ENCODE measurements at regions not wholly inside any gene's neighbourhood (a gene's known extent, or its start where the extent isn't known, plus 50 kb on each side); places are given as distances from the start of the nearest gene placed in this dataset.

DNA sequence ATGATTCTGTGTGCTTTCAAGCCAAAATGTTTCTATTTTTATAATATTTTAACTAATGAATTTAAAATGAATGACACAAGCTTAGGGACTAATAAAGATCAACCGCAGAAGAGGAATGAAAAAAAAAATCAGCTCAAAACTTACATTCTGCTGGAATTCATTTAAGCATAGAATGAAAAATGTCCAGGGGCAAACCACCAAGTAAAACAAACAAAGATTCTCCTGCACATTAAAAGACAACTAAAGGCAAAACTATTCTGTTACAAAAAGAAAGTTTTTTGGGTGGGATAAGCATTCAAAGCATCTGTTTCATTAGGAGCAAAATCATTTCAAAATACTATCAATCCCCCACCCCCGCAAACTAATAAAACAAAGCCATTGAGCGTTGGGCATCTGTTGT lies 99.3 kb upstream of the SOX11 start:
- H3K36me3 Mint-ChIP-seq (ENCODE audit: insufficient read depth, unreplicated experiment) = no peaks in the 10 kb centered on the region
- intact Hi-C loops (cut with micrococcal nuclease; ENCODE audit: unreplicated experiment) = no loop called here
- H3K27ac Mint-ChIP-seq (ENCODE audit: unreplicated experiment) = no peak overlapping the region
- TF ChIP-seq CTCF (IDR thresholded peaks at IDR 0.05; ENCODE audit: insufficient read depth in 1 of 2, low read depth in 1 of 2, low read length in 1 of 2, severe bottlenecking in 1 of 2, unreplicated experiment in 1 of 2) = no peak
- no peak overlapping the region for H3K4me3 ChIP-seq (ENCODE audit: low read depth, low read length)
- POLR2A ChIA-PET = no interaction called here
- H3K4me3 Mint-ChIP-seq (ENCODE audit: unreplicated experiment) = no peak overlapping the region
- no TSS peak for BruUV-seq (replicated peaks)
- CTCF ChIA-PET = no interaction called here
- H3K9me3 Mint-ChIP-seq (ENCODE audit: unreplicated experiment) = peaks cover under 1% of the 10 kb centered on the region
- no peaks in the 10 kb centered on the region for H3K27me3 ChIP-seq (replicated peaks; ENCODE audit: control insufficient read depth, insufficient read depth, low read length)
- no peak for DNase-seq
- H3K36me3 ChIP-seq (ENCODE audit: control insufficient read depth, insufficient read depth, low read length) = no peaks in the 10 kb centered on the region
- H3K4me1 Mint-ChIP-seq (ENCODE audit: low read depth, unreplicated experiment) = no peaks in the 10 kb centered on the region
- peaks cover 4% of the 10 kb centered on the region for H3K27me3 Mint-ChIP-seq (ENCODE audit: insufficient read depth, unreplicated experiment)
- no peaks in the 10 kb centered on the region for H3K4me1 ChIP-seq
- no peaks in the 10 kb centered on the region for H3K9me3 ChIP-seq

- H3K27ac Mint-ChIP-seq (ENCODE audit: unreplicated experiment) = no peak overlapping the region
- H3K4me1 Mint-ChIP-seq (ENCODE audit: low read depth, unreplicated experiment) = no peaks in the 10 kb centered on the region
- Histone ChIP-seq H3K9me3 (no peaks in the 10 kb centered on the region), H3K4me3 (ENCODE audit: low read depth, low read length) (no peak overlapping the region), H3K4me1 (no peaks in the 10 kb centered on the region), H3K36me3 (ENCODE audit: control insufficient read depth, insufficient read depth, low read length) (no peaks in the 10 kb centered on the region), H3K27me3 (replicated peaks; ENCODE audit: control insufficient read depth, insufficient read depth, low read length) (no peaks in the 10 kb centered on the region)
- H3K4me3 Mint-ChIP-seq (ENCODE audit: unreplicated experiment) = no peak overlapping the region
- ChIA-PET POLR2A (no interaction called here), CTCF (no interaction called here)
- intact Hi-C loops (cut with micrococcal nuclease; ENCODE audit: unreplicated experiment) = no loop called here
- DNase-seq = no peak
- no peaks in the 10 kb centered on the region for H3K36me3 Mint-ChIP-seq (ENCODE audit: insufficient read depth, unreplicated experiment)
- peaks cover 4% of the 10 kb centered on the region for H3K27me3 Mint-ChIP-seq (ENCODE audit: insufficient read depth, unreplicated experiment)
- no peak for TF ChIP-seq CTCF (IDR thresholded peaks at IDR 0.05; ENCODE audit: insufficient read depth in 1 of 2, low read depth in 1 of 2, low read length in 1 of 2, severe bottlenecking in 1 of 2, unreplicated experiment in 1 of 2)
- H3K9me3 Mint-ChIP-seq (ENCODE audit: unreplicated experiment) = peaks cover 9% of the 10 kb centered on the region
- BruUV-seq (replicated peaks) = no TSS peak
These were observed 97.9 kb upstream of the SOX11 start for GRCh38 chr2:5594249-5594695.

DNA sequence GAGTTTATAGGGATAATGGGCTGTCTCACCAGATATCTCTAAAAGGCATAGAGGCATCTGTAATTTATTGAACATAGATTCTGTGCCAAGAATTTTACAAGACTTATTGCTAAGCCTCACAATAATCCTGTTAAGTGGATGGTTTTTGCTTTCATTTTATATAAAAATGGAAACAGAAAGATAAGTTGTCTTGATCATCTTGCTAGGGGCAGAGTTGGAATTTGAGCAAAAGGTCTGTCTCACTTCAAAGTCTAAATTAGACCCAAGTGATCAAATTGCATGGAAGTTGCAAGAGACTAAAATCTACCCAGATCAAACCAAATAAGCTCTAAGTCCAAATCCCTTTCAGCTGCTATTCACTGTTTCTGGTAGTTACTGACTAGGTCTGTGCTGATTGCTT lies 95.3 kb upstream of the SOX11 start:
- POLR2A ChIA-PET = interaction anchor here (0.6 kb wide), 1 partner anchor 499 kb away, joined by 3 read pairs; no protein-coding TSS in a partner anchor
- H3K4me1 ChIP-seq = no peaks in the 10 kb centered on the region
- Mint-ChIP-seq H3K4me1 (ENCODE audit: low read depth, unreplicated experiment) (no peaks in the 10 kb centered on the region), H3K27ac (ENCODE audit: unreplicated experiment) (no peak overlapping the region), H3K4me3 (ENCODE audit: unreplicated experiment) (no peak overlapping the region), H3K36me3 (ENCODE audit: insufficient read depth, unreplicated experiment) (no peaks in the 10 kb centered on the region), H3K9me3 (ENCODE audit: unreplicated experiment) (peaks cover 9% of the 10 kb centered on the region), H3K27me3 (ENCODE audit: insufficient read depth, unreplicated experiment) (peaks cover 1% of the 10 kb centered on the region)
- CTCF ChIA-PET = no interaction called here
- intact Hi-C loops (cut with micrococcal nuclease; ENCODE audit: unreplicated experiment) = no loop called here
- no TSS peak for BruUV-seq (replicated peaks)
- DNase-seq = no peak
- no peaks in the 10 kb centered on the region for H3K27me3 ChIP-seq (replicated peaks; ENCODE audit: control insufficient read depth, insufficient read depth, low read length)
- no peak overlapping the region for H3K4me3 ChIP-seq (ENCODE audit: low read depth, low read length)
- no peak for TF ChIP-seq CTCF (IDR thresholded peaks at IDR 0.05; ENCODE audit: insufficient read depth in 1 of 2, low read depth in 1 of 2, low read length in 1 of 2, severe bottlenecking in 1 of 2, unreplicated experiment in 1 of 2)
- no peaks in the 10 kb centered on the region for H3K36me3 ChIP-seq (ENCODE audit: control insufficient read depth, insufficient read depth, low read length)
- H3K9me3 ChIP-seq = no peaks in the 10 kb centered on the region

All from Caco-2 (cell line).